CD8-positive, alpha-beta memory T cell (primary cell): ENCODE measurements at regions not wholly inside any gene's neighbourhood (a gene's known extent, or its start where the extent isn't known, plus 50 kb on each side); places are given as distances from the start of the nearest gene placed in this dataset.
"Not testable (repeated sequence)": the region's sequence is repeated elsewhere in the genome, so short reads cannot be mapped to it uniquely, and the experiment has no call there.

Experiments used
- CTCF ChIA-PET: fragments of 350-600 bp; sonication (Branson Sonifier 250); formaldehyde crosslinking; loops from one replicate; lab custom pipeline; 2021; ENCODE audit warnings: antibody characterized with exemption; lab: Charles Lee
- POLR2A ChIA-PET: fragments of 350-600 bp; sonication (Branson Sonifier 250); formaldehyde crosslinking; loops from one replicate; lab custom pipeline; 2021; ENCODE audit warnings: antibody characterized with exemption; lab: Charles Lee
- DNase-seq, 5 donors: peaks; one replicate each; pipeline versions ENCODE4 v3.0.0 to v3.0.0-alpha.2; 2020 to 2022; ENCODE audit warnings: mixed read lengths in 1 of 5
- H3K27ac ChIP-seq: one replicate; pipeline ENCODE4 v1.7.0; 2013; ENCODE audit warnings: low read depth, mild to moderate bottlenecking, low read length, moderate library complexity
- H3K27me3 ChIP-seq: 2 replicates; pipeline ENCODE4 v1.7.0; 2013; ENCODE audit warnings: low read length, mild to moderate bottlenecking; ENCODE audit not compliant: insufficient read depth, poor library complexity, severe bottlenecking
- H3K36me3 ChIP-seq: 2 replicates; pipeline ENCODE4 v1.7.0; 2013; ENCODE audit warnings: mild to moderate bottlenecking, low read length, moderate library complexity; ENCODE audit not compliant: insufficient read depth
- H3K4me1 ChIP-seq: 2 replicates; pipeline ENCODE4 v1.7.0; 2013; ENCODE audit warnings: mild to moderate bottlenecking, low read length, moderate library complexity; ENCODE audit not compliant: insufficient read depth
- H3K4me3 ChIP-seq: 2 replicates; pipeline ENCODE4 v1.7.0; 2013; ENCODE audit warnings: mild to moderate bottlenecking, low read length
- H3K9me3 ChIP-seq: 2 replicates; pipeline ENCODE4 v1.7.0; 2013; ENCODE audit warnings: mild to moderate bottlenecking, low read length
- H3K27ac Mint-ChIP-seq, 8 donors: one replicate each; pipeline ENCODE4 v1.8.0; 2020 to 2021; ENCODE audit warnings: mixed read lengths in 8 of 8, mild to moderate bottlenecking in 6 of 8, inconsistent platforms in 3 of 8, moderate library complexity in 3 of 8
- H3K27me3 Mint-ChIP-seq, 2 donors: one replicate each; pipeline ENCODE4 v1.8.0; 2020 to 2021; ENCODE audit warnings: mixed read lengths in 2 of 2, mild to moderate bottlenecking in 1 of 2, moderate library complexity in 1 of 2
- H3K36me3 Mint-ChIP-seq, 3 donors: one replicate each; pipeline ENCODE4 v1.8.0; 2020 to 2021; ENCODE audit warnings: mixed read lengths in 3 of 3, inconsistent platforms in 1 of 3, mild to moderate bottlenecking in 1 of 3
- H3K4me1 Mint-ChIP-seq, 3 donors: one replicate each; pipeline ENCODE4 v1.8.0; 2020 to 2021; ENCODE audit warnings: mixed read lengths in 3 of 3, inconsistent platforms in 1 of 3, mild to moderate bottlenecking in 1 of 3
- H3K4me3 Mint-ChIP-seq, 7 donors: one replicate each; pipeline ENCODE4 v1.8.0; 2020 to 2021; ENCODE audit warnings: mixed read lengths in 7 of 7, mild to moderate bottlenecking in 6 of 7, moderate library complexity in 4 of 7, inconsistent platforms in 2 of 7
- H3K9me3 Mint-ChIP-seq, 5 donors: one replicate each; pipeline ENCODE4 v1.8.0; 2020 to 2022; ENCODE audit warnings: mixed read lengths in 5 of 5, mild to moderate bottlenecking in 3 of 5, moderate library complexity in 2 of 5, inconsistent platforms in 1 of 5

DNA sequence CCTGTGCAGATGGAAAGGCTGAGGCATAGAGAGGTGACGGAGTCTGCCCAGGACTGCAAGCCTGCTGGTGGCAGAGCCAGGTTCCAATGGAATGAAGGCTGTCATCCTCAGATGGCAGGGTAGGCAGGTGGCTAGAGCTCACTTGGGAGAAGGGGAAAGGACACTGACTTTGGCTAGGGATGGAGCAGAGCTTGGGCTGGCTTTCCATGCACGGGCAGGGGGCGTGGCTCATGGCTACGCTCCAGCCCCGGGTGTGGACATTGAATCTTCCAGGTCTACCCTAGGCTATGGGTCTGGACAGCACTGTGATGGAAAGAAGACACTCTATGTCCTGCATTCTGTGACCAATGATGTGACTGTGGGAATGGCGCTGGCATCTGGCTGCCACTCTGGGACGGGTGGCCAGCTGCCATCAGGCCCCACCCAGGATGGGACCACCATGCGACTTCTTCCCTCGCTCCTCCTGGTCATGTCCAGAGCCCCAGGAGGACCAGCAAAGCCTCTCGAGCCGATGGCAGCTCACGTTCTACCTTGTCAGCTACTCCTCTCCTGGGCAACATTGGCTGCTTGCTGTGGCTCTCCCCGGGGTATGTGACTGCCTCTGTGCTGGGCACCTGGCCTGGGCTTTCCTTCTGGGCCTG lies 398.7 kb downstream of the TMEM121 start:
- no peaks in the 10 kb centered on the region for H3K9me3 ChIP-seq
- ChIA-PET POLR2A (no interaction called here), CTCF (no interaction called here)
- H3K36me3 ChIP-seq: no peaks in the 10 kb centered on the region
- H3K27ac Mint-ChIP-seq: no peak overlapping the region
- H3K9me3 Mint-ChIP-seq: no peaks in the 10 kb centered on the region
- no peaks in the 10 kb centered on the region for H3K27me3 ChIP-seq
- no peak overlapping the region for H3K4me3 Mint-ChIP-seq
- peaks cover 6% of the 10 kb centered on the region in 2 donors for H3K27me3 Mint-ChIP-seq
- no peaks in the 10 kb centered on the region for H3K4me1 ChIP-seq
- H3K4me3 ChIP-seq: no peak overlapping the region
- no peak for DNase-seq
- H3K27ac ChIP-seq: no peak overlapping the region
- no peaks in the 10 kb centered on the region for H3K36me3 Mint-ChIP-seq
- H3K4me1 Mint-ChIP-seq: no peaks in the 10 kb centered on the region

DNA sequence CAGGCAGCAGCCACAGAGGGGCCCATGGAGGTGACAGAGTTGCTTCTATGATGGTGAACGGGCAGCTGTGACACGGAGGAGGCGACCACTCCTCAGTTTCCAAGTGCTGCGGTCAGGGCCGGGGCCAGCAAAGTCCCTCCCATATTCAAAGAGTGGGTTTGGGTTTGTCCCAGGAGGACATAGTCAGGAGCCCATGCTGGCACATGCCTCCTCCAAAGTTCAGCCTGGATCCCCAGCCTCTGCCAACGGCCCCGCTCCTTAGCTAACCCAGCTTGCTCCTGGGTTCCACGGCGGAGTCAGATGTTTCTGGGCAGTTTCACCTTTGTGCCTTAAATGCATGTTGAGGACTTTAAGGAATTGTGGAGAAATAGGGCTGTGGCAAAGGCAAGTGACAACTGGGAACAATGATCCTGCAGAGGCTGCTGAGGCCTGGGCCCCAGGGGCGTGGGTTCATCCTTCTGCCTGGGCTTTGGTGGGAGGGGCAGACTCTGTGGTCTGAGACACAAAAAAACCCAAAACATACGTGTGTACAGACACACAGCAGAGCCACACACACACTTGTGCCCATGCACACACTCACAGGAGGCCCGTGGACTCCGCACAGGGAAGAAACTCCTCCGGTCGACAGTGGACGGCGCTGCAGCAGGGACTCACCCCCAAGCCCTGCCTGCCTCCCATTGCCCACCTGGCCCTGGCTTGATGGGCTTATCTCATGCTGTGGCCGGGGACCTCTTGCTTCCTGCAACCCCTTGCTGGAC lies 399.4 kb downstream of the TMEM121 start:
- POLR2A ChIA-PET: no interaction called here
- no peaks in the 10 kb centered on the region for H3K36me3 ChIP-seq
- H3K27me3 ChIP-seq: no peaks in the 10 kb centered on the region
- no peaks in the 10 kb centered on the region for H3K9me3 Mint-ChIP-seq
- H3K9me3 ChIP-seq: no peaks in the 10 kb centered on the region
- H3K4me3 ChIP-seq: no peak overlapping the region
- no peak for DNase-seq
- H3K27ac ChIP-seq: no peak overlapping the region
- CTCF ChIA-PET: no interaction called here
- no peak overlapping the region for H3K4me3 Mint-ChIP-seq
- H3K4me1 ChIP-seq: no peaks in the 10 kb centered on the region
- H3K27me3 Mint-ChIP-seq: peaks cover 5 to 10% of the 10 kb centered on the region in 2 donors
- no peak overlapping the region for H3K27ac Mint-ChIP-seq
- no peaks in the 10 kb centered on the region for H3K4me1 Mint-ChIP-seq
- no peaks in the 10 kb centered on the region for H3K36me3 Mint-ChIP-seq

DNA sequence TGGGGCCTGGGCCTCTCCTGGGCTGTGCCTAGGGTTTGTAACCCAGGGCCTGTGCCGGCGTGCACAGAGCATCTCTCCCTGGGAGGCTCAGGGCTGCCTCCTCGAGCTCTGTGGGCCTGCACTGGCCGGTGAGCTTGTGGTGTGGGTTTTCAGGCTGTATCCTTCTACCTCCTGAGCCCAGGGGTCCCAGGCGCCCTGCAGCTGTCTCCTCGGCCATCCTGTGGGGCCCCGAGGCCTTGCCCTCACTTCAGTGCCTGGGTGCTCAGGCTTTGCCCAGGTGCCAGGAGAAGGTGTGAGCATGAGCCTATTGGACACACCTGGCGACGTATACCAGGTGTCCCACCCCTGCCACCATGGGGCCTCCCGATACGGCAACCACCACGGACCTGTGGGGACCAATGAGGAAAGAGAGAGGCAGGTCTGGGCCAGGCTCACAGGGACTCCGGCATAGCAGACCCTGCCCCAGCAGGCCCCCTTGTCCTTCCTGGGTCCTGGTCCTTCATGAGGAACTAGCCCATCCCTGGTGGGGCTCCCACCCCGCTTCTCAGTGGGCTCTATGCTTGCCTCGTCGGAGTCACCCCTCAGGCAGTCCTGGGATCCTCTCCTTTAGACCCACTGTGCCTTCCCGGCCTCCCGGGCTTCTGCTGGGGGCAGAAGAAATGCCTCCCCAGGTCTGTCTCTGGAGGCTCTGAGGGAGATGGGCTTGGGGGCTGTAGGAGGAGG lies 400.2 kb downstream of the TMEM121 start:
- no peaks in the 10 kb centered on the region for H3K36me3 ChIP-seq
- H3K9me3 ChIP-seq: no peaks in the 10 kb centered on the region
- no peaks in the 10 kb centered on the region for H3K4me1 Mint-ChIP-seq
- no peak overlapping the region for H3K4me3 ChIP-seq
- H3K9me3 Mint-ChIP-seq: no peaks in the 10 kb centered on the region
- no peak overlapping the region for H3K27ac ChIP-seq
- H3K27me3 ChIP-seq: no peaks in the 10 kb centered on the region
- H3K4me3 Mint-ChIP-seq: no peak overlapping the region
- H3K27me3 Mint-ChIP-seq: peaks cover 5 to 13% of the 10 kb centered on the region in 2 donors
- POLR2A ChIA-PET: no interaction called here
- no peak for DNase-seq
- CTCF ChIA-PET: no interaction called here
- H3K36me3 Mint-ChIP-seq: no peaks in the 10 kb centered on the region
- no peak overlapping the region for H3K27ac Mint-ChIP-seq
- H3K4me1 ChIP-seq: no peaks in the 10 kb centered on the region

DNA sequence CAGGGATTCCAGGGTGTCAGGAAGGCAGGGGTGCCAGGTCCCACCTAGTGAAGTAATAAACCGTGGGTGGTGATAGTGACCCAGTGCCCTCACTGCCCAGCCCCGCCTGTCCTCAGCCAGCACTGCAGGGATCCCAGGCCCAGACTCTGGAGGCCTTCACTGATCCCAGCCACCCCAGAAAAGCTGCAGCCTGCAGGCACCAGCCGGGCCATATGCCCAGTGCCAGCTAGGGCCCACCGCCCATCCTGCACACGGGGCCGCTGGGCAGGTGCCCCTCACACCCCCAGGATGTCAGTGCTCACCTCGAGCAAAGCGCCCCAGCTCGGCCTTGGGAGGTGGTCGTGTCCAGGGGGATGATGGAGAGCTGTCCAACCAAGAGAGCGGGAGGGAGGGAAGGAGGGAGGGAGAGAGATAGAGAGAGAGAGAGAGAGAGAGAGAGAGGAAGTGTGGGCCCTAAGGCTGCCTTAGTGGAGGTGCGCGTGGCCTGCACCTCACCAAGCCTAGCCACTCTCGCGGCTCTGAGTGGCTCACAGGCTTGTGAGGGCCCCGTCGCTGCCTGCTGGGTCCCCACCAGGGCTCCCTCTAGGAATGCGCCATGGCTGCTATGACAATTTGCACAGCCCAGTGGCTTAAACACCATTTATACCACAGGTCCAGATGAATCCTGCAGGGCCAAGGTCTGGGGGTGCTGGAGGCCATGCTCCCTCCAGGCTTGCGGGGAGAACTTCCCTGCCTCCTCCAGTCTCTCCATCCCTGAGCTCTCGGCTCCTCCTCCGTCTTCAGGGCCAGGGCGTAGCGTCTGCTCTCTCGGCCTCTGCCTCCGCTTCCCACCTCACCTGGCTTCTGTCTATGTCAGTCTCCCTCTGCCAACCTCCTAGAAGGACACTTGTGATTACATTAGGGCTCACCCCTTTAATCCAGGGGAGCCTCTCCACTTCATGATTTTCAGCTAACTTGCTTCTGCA lies 401.0 kb downstream of the TMEM121 start:
- no peaks in the 10 kb centered on the region for H3K36me3 ChIP-seq
- POLR2A ChIA-PET: no interaction called here

DNA sequence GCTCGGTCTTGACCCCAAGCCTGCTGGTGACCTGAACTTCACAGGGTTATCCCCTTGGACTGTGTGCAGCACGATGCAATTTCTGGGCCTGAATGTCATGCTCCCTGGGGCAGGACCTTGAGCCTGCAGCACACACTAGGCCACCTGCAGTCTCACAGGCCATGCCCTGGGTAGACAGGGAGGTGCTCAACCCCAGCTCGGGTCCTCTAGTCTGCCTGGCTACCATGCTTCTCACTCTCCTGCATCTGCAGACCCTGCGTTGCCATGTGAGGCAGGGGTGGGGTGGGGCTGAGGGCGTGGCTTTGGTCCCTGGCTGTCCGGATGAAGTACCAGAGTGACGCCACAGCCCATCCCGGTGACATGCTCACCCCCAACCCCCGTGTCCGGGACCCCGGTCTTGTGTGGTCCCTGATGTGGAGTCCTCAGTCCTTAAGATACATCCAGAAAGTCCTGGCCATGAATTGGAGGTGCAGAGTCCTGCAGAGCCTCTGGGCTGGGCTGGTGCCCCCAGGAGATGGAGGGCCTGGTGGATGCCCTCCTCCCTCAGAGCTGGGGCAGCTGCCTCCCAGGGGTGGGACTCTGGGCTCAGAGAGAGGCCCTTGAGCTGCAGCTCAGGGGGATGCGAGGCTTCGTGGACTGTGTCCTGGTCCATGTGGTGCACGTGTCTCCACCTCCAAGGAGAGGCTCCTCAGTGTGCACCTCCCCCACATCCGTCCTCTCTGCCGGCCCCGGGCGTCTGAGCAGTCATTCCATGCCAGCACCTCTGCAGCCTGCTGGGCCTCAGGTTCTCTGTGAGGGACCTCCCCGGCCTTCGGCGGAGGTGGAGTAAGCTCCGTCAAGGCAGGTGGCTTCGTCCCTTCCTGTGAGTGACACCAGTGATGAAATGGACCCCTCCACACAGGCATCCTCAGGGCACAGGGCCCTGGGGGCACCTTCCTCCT lies 402.1 kb downstream of the TMEM121 start:
- H3K4me1 ChIP-seq, H3K27me3 ChIP-seq, DNase-seq, H3K4me3 ChIP-seq, H3K9me3 Mint-ChIP-seq, POLR2A ChIA-PET, H3K27ac Mint-ChIP-seq, H3K9me3 ChIP-seq, H3K36me3 ChIP-seq, H3K4me1 Mint-ChIP-seq, H3K36me3 Mint-ChIP-seq, H3K27ac ChIP-seq, H3K4me3 Mint-ChIP-seq, CTCF ChIA-PET: not testable (repeated sequence)
- H3K27me3 Mint-ChIP-seq: peaks cover 9 to 27% of the 10 kb centered on the region in 2 donors

More for the DNA sequence above, 401.0 kb downstream of the TMEM121 start:
- Mint-ChIP-seq H3K36me3 (no peaks in the 10 kb centered on the region), H3K27me3 (peaks cover 8 to 21% of the 10 kb centered on the region in 2 donors), H3K4me1 (no peaks in the 10 kb centered on the region), H3K4me3 (no peak overlapping the region), H3K27ac (no peak overlapping the region), H3K9me3 (no peaks in the 10 kb centered on the region)
- H3K9me3 ChIP-seq: no peaks in the 10 kb centered on the region
- CTCF ChIA-PET: no interaction called here
- no peak overlapping the region for H3K27ac ChIP-seq
- no peak overlapping the region for H3K4me3 ChIP-seq
- H3K4me1 ChIP-seq: no peaks in the 10 kb centered on the region
- H3K27me3 ChIP-seq: no peaks in the 10 kb centered on the region
- no peak for DNase-seq

DNA sequence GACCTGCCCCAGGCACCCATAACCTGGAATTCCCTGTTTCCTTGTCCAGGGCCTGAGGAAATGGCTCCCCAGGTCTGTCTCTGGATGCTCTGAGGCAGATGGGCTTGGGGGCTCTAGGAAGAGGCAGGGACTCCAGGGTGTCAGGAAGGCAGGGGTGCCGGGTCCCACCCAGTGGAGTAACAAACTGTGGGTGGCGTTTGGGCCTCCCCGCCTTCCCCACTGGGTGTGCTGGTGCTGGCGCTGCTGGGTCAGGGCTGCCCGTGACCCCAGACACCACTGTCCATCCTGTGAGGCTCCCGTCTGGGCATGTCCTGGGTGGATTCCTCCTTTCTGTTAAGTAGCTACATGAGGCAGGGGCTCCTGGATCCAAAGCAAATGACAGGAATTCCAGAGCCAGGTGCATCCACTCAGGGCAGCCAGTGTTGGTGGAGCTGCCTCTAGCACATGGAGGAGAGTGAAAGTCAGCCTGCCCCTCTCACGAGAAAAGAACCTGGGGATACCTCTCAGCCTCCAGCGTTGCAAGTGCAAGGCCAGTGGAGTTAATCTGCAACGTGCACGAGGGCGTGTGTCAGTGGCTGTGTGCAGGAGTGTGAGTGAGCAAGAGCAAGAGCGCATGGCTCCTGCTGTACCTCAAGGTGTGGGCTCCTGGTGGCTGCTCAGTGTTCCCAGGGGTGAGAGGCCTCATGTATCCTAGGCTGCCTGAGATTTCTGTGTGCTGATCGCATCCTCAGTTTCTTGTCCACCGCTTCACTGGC lies 403.1 kb downstream of the TMEM121 start:
- Histone ChIP-seq H3K9me3 (no peaks in the 10 kb centered on the region), H3K4me1 (no peaks in the 10 kb centered on the region), H3K36me3 (no peaks in the 10 kb centered on the region), H3K4me3 (no peak overlapping the region), H3K27ac (no peak overlapping the region), H3K27me3 (no peaks in the 10 kb centered on the region)
- peak overlapping the region in 1 of 8 donors; percentile 24 for H3K27ac Mint-ChIP-seq
- CTCF ChIA-PET: no interaction called here
- H3K9me3 Mint-ChIP-seq: peaks cover 0 to 8% (median 3%) of the 10 kb centered on the region in 5 donors
- H3K4me1 Mint-ChIP-seq: no peaks in the 10 kb centered on the region
- POLR2A ChIA-PET: no interaction called here
- H3K4me3 Mint-ChIP-seq: no peak overlapping the region
- peaks cover 9 to 38% of the 10 kb centered on the region in 2 donors for H3K27me3 Mint-ChIP-seq
- no peak for DNase-seq
- no peaks in the 10 kb centered on the region for H3K36me3 Mint-ChIP-seq

DNA sequence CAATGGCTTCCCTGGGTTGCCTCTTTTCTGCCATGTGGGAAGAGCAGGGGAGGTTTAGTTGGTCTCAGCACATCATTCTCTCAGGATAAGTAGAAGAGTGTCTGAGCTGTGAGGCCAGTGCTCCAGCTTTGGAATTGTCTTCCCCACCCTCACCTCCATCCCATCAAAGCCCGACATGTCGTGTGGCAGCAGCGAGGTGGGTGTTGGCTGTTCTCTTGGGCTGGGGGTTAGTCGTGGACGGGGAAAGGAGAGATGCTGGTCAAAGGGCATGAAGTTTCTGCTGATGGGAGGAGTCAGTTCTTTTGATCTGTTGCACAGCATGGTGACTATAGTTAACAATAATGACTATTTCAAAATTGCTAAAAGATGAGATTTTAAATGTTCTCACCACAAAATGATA lies 404.2 kb downstream of the TMEM121 start:
- H3K27ac Mint-ChIP-seq: no peak overlapping the region
- no peak for DNase-seq
- ChIA-PET CTCF (no interaction called here), POLR2A (no interaction called here)
- H3K4me1 ChIP-seq: no peaks in the 10 kb centered on the region
- H3K36me3 ChIP-seq: no peaks in the 10 kb centered on the region
- no peak overlapping the region for H3K4me3 ChIP-seq
- no peaks in the 10 kb centered on the region for H3K4me1 Mint-ChIP-seq
- H3K27me3 ChIP-seq: no peaks in the 10 kb centered on the region
- H3K4me3 Mint-ChIP-seq: no peak overlapping the region
- H3K9me3 ChIP-seq: no peaks in the 10 kb centered on the region
- H3K27ac ChIP-seq: no peak overlapping the region
- peaks cover 0 to 9% (median 0%) of the 10 kb centered on the region in 3 donors for H3K36me3 Mint-ChIP-seq
- peaks cover 5 to 18% (median 11%) of the 10 kb centered on the region in 5 donors for H3K9me3 Mint-ChIP-seq
- H3K27me3 Mint-ChIP-seq: peaks cover 17 to 46% of the 10 kb centered on the region in 2 donors
